KMS-11 (cell line): ENCODE measurements at regions not wholly inside any gene's neighbourhood (a gene's known extent, or its start where the extent isn't known, plus 50 kb on each side); places are given as distances from the start of the nearest gene placed in this dataset.

Source experiments
- H2AFZ ChIP-seq: fragments of 200-600 bp; sonication (generic); 2 replicates; pipeline ENCODE4 v1.6.1; 2016; ENCODE audit warnings: antibody characterized with exemption, mixed run types, low read depth
- H3K27ac ChIP-seq: fragments of 200-600 bp; sonication (generic); 2 replicates; pipeline ENCODE4 v1.6.1; 2016; ENCODE audit warnings: mild to moderate bottlenecking, mixed run types
- H3K27me3 ChIP-seq: fragments of 200-600 bp; sonication (generic); 2 replicates; pipeline ENCODE4 v1.6.1; 2017; ENCODE audit warnings: mild to moderate bottlenecking, low read depth, mixed run types, moderate library complexity; ENCODE audit not compliant: insufficient read depth
- H3K36me3 ChIP-seq: fragments of 200-600 bp; sonication (generic); 2 replicates; pipeline ENCODE4 v1.6.1; 2017; ENCODE audit warnings: mild to moderate bottlenecking, mixed run types; ENCODE audit not compliant: insufficient read depth
- H3K4me1 ChIP-seq: fragments of 200-600 bp; sonication (generic); 2 replicates; pipeline ENCODE4 v1.6.1; 2016; ENCODE audit warnings: mild to moderate bottlenecking, low read depth, mixed run types; ENCODE audit not compliant: poor library complexity, severe bottlenecking
- H3K4me2 ChIP-seq: fragments of 200-600 bp; sonication (generic); 2 replicates; pipeline ENCODE4 v1.7.0; 2016; ENCODE audit warnings: mild to moderate bottlenecking, mixed run types
- H3K4me3 ChIP-seq: fragments of 200-600 bp; sonication (generic); IDR thresholded peaks from 2 replicates; pipeline ENCODE4 v1.6.1; 2017; ENCODE audit warnings: low read depth, low read length, mixed read lengths; ENCODE audit not compliant: insufficient read depth
- H3K79me2 ChIP-seq: fragments of 200-600 bp; sonication (generic); 2 replicates; pipeline ENCODE4 v1.6.1; 2016; ENCODE audit warnings: low read depth, mixed run types; ENCODE audit not compliant: insufficient read depth
- H3K9ac ChIP-seq: fragments of 200-600 bp; sonication (generic); 2 replicates; pipeline ENCODE4 v1.6.1; 2016; ENCODE audit warnings: mild to moderate bottlenecking, mixed run types
- H4K20me1 ChIP-seq: fragments of 200-600 bp; sonication (generic); 2 replicates; pipeline ENCODE4 v1.6.1; 2016; ENCODE audit warnings: mild to moderate bottlenecking, mixed run types; ENCODE audit not compliant: insufficient read depth
- TF ChIP-seq, protein P1 (sequence below): fragments of 200-600 bp; sonication (generic); conservative IDR thresholded peaks from 2 replicates; pipeline ENCODE4 v1.6.1; 2017; ENCODE audit warnings: low read depth, mild to moderate bottlenecking, antibody characterized with exemption, low read length, moderate library complexity, mixed read lengths

DNA sequence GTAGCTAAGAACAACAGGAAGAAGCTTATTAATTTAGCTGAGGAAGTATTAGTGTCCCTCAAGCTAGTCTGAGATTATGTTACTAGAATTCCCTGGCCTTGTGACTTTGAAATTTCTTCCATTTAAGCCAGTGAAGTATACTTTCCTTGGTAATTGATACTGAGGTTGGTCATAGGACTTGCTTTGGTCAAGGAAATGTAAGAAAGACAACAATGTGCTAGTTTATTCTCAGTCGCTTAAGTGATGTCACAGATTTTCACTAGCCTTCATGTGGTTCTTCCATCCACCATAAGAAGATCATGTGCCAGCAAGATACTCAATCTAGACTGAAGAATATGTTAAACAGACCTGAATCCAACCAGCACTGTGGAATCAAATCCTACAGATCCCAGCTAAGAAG, 1140.1 kb downstream of the TECRL start:
- Histone ChIP-seq H3K79me2 (no peaks in the 10 kb centered on the region), H3K4me2 (no peak overlapping the region), H2AFZ (no peak overlapping the region), H3K4me1 (no peaks in the 10 kb centered on the region), H3K9ac (no peak overlapping the region), H3K36me3 (no peaks in the 10 kb centered on the region), H4K20me1 (no peaks in the 10 kb centered on the region), H3K27me3 (no peaks in the 10 kb centered on the region), H3K27ac (no peak overlapping the region), H3K4me3 (no peak overlapping the region)
- TF ChIP-seq, protein P1, sequence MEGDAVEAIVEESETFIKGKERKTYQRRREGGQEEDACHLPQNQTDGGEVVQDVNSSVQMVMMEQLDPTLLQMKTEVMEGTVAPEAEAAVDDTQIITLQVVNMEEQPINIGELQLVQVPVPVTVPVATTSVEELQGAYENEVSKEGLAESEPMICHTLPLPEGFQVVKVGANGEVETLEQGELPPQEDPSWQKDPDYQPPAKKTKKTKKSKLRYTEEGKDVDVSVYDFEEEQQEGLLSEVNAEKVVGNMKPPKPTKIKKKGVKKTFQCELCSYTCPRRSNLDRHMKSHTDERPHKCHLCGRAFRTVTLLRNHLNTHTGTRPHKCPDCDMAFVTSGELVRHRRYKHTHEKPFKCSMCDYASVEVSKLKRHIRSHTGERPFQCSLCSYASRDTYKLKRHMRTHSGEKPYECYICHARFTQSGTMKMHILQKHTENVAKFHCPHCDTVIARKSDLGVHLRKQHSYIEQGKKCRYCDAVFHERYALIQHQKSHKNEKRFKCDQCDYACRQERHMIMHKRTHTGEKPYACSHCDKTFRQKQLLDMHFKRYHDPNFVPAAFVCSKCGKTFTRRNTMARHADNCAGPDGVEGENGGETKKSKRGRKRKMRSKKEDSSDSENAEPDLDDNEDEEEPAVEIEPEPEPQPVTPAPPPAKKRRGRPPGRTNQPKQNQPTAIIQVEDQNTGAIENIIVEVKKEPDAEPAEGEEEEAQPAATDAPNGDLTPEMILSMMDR, result no peak

DNA sequence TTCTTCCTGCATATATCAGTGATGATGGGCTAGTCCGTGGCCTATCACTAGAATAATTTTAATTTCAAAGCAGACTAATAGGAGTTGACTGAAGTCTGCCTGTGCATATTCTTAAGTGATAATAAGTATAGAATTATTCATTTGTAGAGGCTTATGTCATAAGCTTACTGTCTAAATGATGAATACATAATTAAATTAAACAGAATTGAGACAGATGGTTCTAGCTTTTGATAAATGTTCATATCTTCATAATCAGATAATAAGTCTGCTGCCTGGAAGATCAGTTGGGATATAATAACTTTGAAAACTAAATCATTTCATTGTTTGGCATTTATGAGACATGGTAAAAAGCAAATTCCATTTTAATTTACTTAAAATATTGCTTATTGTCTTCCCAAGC, 1175.6 kb downstream of the TECRL start:
- Histone ChIP-seq H3K9ac (no peak overlapping the region), H3K4me3 (no peak overlapping the region), H3K79me2 (no peaks in the 10 kb centered on the region), H3K36me3 (no peaks in the 10 kb centered on the region), H3K4me1 (no peaks in the 10 kb centered on the region), H3K27me3 (no peaks in the 10 kb centered on the region), H3K4me2 (no peak overlapping the region), H2AFZ (no peak overlapping the region), H3K27ac (no peak overlapping the region), H4K20me1 (no peaks in the 10 kb centered on the region)
- TF ChIP-seq, protein P1, result no peak

DNA sequence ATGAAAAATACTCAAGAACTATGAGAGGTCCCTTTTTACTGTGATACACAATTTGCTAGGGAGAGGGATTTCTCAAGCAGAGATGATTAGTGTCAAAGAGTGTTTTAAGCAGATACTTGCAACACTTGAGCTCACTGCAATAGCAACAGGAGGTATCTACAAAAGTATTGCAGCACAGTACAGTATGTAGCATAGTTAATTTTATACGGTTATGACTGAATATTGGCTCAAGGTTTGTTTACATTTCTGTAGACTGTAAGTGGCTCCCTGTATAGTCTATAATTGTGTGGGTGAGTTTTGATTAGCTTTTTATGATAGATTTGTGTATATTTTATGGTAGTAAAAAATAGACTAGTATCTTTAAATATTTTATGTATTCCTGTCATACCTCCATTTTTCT, 1177.2 kb downstream of the TECRL start:
- H3K27ac ChIP-seq, result no peak overlapping the region
- H3K9ac ChIP-seq, result no peak overlapping the region
- TF ChIP-seq, protein P1, result no peak
- no peaks in the 10 kb centered on the region for H4K20me1 ChIP-seq
- H3K4me1 ChIP-seq, result no peaks in the 10 kb centered on the region
- no peaks in the 10 kb centered on the region for H3K79me2 ChIP-seq
- H2AFZ ChIP-seq, result no peak overlapping the region
- H3K36me3 ChIP-seq, result no peaks in the 10 kb centered on the region
- no peak overlapping the region for H3K4me2 ChIP-seq
- no peak overlapping the region for H3K4me3 ChIP-seq
- H3K27me3 ChIP-seq, result no peaks in the 10 kb centered on the region

DNA sequence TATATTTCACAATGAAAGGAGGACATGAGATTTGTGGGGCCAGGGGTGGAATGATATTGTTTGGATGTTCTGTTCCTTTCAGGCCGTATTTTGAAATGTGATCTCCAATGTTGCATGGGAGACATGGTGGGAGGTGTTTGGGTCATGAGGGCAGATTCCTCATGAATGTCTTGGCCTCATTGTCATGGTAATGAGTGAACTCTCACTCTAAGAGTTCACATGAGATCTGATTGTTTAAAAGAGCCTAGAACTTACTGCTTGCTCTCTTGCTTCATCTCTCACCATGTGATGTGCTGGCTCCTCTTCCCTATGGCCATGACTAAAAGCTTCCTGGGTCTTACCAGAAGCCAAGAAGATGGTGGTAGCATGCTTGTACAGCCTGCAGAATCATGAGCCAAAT, 1183.0 kb downstream of the TECRL start:
- H3K27me3 ChIP-seq, result no peaks in the 10 kb centered on the region
- no peaks in the 10 kb centered on the region for H3K4me1 ChIP-seq
- H3K27ac ChIP-seq, result no peak overlapping the region
- H3K4me2 ChIP-seq, result no peak overlapping the region
- no peak overlapping the region for H2AFZ ChIP-seq
- TF ChIP-seq, protein P1, result no peak
- no peaks in the 10 kb centered on the region for H4K20me1 ChIP-seq
- H3K9ac ChIP-seq, result no peak overlapping the region
- no peak overlapping the region for H3K4me3 ChIP-seq
- no peaks in the 10 kb centered on the region for H3K36me3 ChIP-seq
- H3K79me2 ChIP-seq, result no peaks in the 10 kb centered on the region

DNA sequence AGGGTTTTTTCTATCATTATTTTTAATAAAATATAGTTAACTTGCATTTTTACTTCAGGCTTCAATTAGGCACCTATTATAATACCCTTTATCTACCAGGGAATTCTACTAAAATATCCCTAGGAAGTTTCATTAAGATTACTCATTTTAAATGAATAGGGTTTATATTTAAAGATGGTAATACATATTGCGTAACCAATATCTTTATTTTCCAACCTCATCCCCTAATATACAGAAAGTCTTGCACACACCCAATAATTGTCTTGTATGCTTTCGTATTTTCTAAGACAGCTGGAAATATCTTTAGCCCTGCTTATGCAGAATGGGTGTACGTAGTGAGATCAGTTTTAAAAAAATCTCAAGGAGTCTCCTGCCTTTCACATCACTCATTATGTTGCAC, 1186.8 kb downstream of the TECRL start:
- TF ChIP-seq, protein P1, result no peak
- no peak overlapping the region for H3K4me3 ChIP-seq
- no peak overlapping the region for H3K27ac ChIP-seq

More for the DNA sequence above, 1186.8 kb downstream of the TECRL start:
- H2AFZ ChIP-seq, result no peak overlapping the region
- H3K27me3 ChIP-seq, result no peaks in the 10 kb centered on the region
- H3K36me3 ChIP-seq, result no peaks in the 10 kb centered on the region
- H3K4me2 ChIP-seq, result no peak overlapping the region
- H3K79me2 ChIP-seq, result no peaks in the 10 kb centered on the region
- no peak overlapping the region for H3K9ac ChIP-seq
- no peaks in the 10 kb centered on the region for H4K20me1 ChIP-seq
- no peaks in the 10 kb centered on the region for H3K4me1 ChIP-seq
